ENCODE measurements at regions not wholly inside any gene's neighbourhood (a gene's known extent, or its start where the extent isn't known, plus 50 kb on each side); places are given as distances from the start of the nearest gene placed in this dataset.

DNA sequence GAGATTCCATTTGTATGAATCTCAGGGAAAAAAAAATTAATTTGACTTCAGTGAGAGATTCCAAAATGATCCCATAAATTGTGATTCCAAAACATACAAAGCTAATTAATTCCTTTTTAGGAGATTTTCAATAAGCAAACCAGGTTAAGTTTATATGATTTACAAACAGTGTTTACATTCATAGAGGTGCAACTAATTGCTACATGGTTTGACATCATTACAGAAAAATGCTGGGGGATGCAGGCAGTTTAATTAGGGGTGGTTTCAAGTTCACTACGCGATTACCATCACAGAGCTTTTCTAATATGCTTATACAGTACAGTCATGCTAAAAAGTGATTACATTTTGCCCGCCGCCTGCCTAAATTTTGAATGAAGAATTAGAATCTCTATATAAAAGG, 143.2 kb upstream of the MGMT start:
- H2AFZ ChIP-seq (ENCODE audit: low read depth, low read length, poor library complexity, severe bottlenecking), result no peak overlapping the region
- ATAC-seq (no peak), DNase-seq (ENCODE audit: low read depth, low spot score) (no peak)
- H4K20me1 ChIP-seq (ENCODE audit: insufficient read depth), result no peaks in the 10 kb centered on the region
- ChIA-PET CTCF (no interaction called here), POLR2A (no interaction called here), RAD21 (ENCODE audit: low non-redundant PET in 1 of 2, low total read pairs in 2 of 2, uncharacterized antibody in 2 of 2, unreplicated experiment in 2 of 2) (no interaction called here)
- H3K79me2 ChIP-seq (ENCODE audit: insufficient read depth, low read length), result no peaks in the 10 kb centered on the region
- no TSS peak for BruUV-seq (replicated peaks)
- intact Hi-C loops (cut with micrococcal nuclease), result no loop called here
- peaks cover 15 to 21% of the 10 kb centered on the region in 2 experiments; a peak in 2 of 4 replicates for H3K9me3 ChIP-seq (ENCODE audit: control insufficient read depth in 1 of 2, insufficient read depth in 1 of 2, low read depth in 1 of 2, low read length in 2 of 2)
- H3K4me1 ChIP-seq (ENCODE audit: control insufficient read depth in 1 of 2, insufficient read depth in 2 of 2, low read length in 2 of 2), result no peaks in the 10 kb centered on the region
- no peak overlapping the region for H3K4me3 ChIP-seq (replicated peaks in 1 of 2; ENCODE audit: low read depth in 1 of 2, low read length in 2 of 2)
- no peak for TF ChIP-seq TCF7L2 (IDR thresholded peaks at IDR 0.05; ENCODE audit: borderline replicate concordance, extremely low read depth, insufficient read depth, insufficient read length)
- TF ChIP-seq YY1 (IDR thresholded peaks at IDR 0.05; ENCODE audit: extremely low read depth, insufficient replicate concordance, low read depth, low read length), result no peak
- TF ChIP-seq, protein P1, sequence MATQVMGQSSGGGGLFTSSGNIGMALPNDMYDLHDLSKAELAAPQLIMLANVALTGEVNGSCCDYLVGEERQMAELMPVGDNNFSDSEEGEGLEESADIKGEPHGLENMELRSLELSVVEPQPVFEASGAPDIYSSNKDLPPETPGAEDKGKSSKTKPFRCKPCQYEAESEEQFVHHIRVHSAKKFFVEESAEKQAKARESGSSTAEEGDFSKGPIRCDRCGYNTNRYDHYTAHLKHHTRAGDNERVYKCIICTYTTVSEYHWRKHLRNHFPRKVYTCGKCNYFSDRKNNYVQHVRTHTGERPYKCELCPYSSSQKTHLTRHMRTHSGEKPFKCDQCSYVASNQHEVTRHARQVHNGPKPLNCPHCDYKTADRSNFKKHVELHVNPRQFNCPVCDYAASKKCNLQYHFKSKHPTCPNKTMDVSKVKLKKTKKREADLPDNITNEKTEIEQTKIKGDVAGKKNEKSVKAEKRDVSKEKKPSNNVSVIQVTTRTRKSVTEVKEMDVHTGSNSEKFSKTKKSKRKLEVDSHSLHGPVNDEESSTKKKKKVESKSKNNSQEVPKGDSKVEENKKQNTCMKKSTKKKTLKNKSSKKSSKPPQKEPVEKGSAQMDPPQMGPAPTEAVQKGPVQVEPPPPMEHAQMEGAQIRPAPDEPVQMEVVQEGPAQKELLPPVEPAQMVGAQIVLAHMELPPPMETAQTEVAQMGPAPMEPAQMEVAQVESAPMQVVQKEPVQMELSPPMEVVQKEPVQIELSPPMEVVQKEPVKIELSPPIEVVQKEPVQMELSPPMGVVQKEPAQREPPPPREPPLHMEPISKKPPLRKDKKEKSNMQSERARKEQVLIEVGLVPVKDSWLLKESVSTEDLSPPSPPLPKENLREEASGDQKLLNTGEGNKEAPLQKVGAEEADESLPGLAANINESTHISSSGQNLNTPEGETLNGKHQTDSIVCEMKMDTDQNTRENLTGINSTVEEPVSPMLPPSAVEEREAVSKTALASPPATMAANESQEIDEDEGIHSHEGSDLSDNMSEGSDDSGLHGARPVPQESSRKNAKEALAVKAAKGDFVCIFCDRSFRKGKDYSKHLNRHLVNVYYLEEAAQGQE (IDR thresholded peaks at IDR 0.05; ENCODE audit: low read depth), result no peak
- no peak for TF ChIP-seq ZFX (IDR thresholded peaks at IDR 0.05)
- TF ChIP-seq POLR2A (IDR thresholded peaks at IDR 0.05; ENCODE audit: borderline replicate concordance, extremely low read depth, insufficient read depth, insufficient read length), result no peak
- no peak for TF ChIP-seq CBX3 (IDR thresholded peaks at IDR 0.05; ENCODE audit: low read depth)
- H3K36me3 ChIP-seq (ENCODE audit: control insufficient read depth in 1 of 2, insufficient read depth in 2 of 2, low read length in 2 of 2), result no peaks in the 10 kb centered on the region
- no peak overlapping the region for H3K9ac ChIP-seq (ENCODE audit: low read length)
- H3K9me2 ChIP-seq (ENCODE audit: insufficient read depth), result no peaks in the 10 kb centered on the region
- no peak overlapping the region for H3K4me2 ChIP-seq (ENCODE audit: low read length)
- no peak overlapping the region for H3K27ac ChIP-seq (ENCODE audit: low read depth, low read length)
- H3K27me3 ChIP-seq (ENCODE audit: insufficient read depth, low read length), result no peaks in the 10 kb centered on the region

DNA sequence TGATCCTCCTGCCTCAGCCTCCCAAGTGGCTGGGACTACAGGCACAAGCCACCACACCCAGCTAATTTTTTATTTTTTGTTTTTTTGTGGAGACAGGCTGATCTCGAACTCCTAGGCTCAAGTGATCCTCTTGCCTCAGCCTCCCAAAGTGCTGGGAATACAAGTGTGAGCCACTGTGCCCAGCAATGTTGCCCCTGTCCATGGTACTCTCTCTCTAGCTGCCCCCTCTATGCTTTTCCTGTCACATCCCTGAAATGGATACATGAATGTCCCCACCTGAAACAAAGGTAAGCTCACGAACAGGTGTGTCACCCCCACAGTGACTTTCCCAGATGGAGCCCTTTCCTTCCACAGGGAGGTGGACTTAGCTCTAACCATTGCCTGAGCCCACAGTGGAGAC, 141.1 kb upstream of the MGMT start:
- intact Hi-C loops (cut with micrococcal nuclease), result no loop called here
- H3K27me3 ChIP-seq (ENCODE audit: insufficient read depth, low read length), result no peaks in the 10 kb centered on the region
- RAD21 ChIA-PET (ENCODE audit: low non-redundant PET in 1 of 2, low total read pairs in 2 of 2, uncharacterized antibody in 2 of 2, unreplicated experiment in 2 of 2), result no interaction called here
- peaks cover 15 to 19% of the 10 kb centered on the region in 2 experiments; a peak in 2 of 4 replicates for H3K9me3 ChIP-seq (ENCODE audit: control insufficient read depth in 1 of 2, insufficient read depth in 1 of 2, low read depth in 1 of 2, low read length in 2 of 2)
- H3K4me1 ChIP-seq (ENCODE audit: control insufficient read depth in 1 of 2, insufficient read depth in 2 of 2, low read length in 2 of 2), result no peaks in the 10 kb centered on the region
- no peaks in the 10 kb centered on the region for H3K9me2 ChIP-seq (ENCODE audit: insufficient read depth)
- H3K36me3 ChIP-seq (ENCODE audit: control insufficient read depth in 1 of 2, insufficient read depth in 2 of 2, low read length in 2 of 2), result no peaks in the 10 kb centered on the region
- no peak overlapping the region for H3K9ac ChIP-seq (ENCODE audit: low read length)
- DNase-seq (ENCODE audit: low read depth, low spot score) (no peak), ATAC-seq (no peak)
- no peaks in the 10 kb centered on the region for H3K79me2 ChIP-seq (ENCODE audit: insufficient read depth, low read length)
- H4K20me1 ChIP-seq (ENCODE audit: insufficient read depth), result no peaks in the 10 kb centered on the region
- no TSS peak for BruUV-seq (replicated peaks)
- H2AFZ ChIP-seq (ENCODE audit: low read depth, low read length, poor library complexity, severe bottlenecking), result no peak overlapping the region
- H3K27ac ChIP-seq (ENCODE audit: low read depth, low read length), result no peak overlapping the region
- POLR2A ChIA-PET, result no interaction called here
- CTCF ChIA-PET, result no interaction called here
- H3K4me3 ChIP-seq (replicated peaks in 1 of 2; ENCODE audit: low read depth in 1 of 2, low read length in 2 of 2), result no peak overlapping the region
- H3K4me2 ChIP-seq (ENCODE audit: low read length), result no peak overlapping the region
- TF ChIP-seq POLR2AphosphoS5 (IDR thresholded peaks at IDR 0.05; ENCODE audit: low read depth, low read length), result no peak
- TF ChIP-seq, protein P1 (IDR thresholded peaks at IDR 0.05; ENCODE audit: low read depth), result no peak
- no peak for TF ChIP-seq TCF7L2 (IDR thresholded peaks at IDR 0.05; ENCODE audit: borderline replicate concordance, extremely low read depth, insufficient read depth, insufficient read length)
- TF ChIP-seq SRF (IDR thresholded peaks at IDR 0.05; ENCODE audit: low read depth), result no peak
- no peak for TF ChIP-seq EZH2phosphoT487 (IDR thresholded peaks at IDR 0.05; ENCODE audit: borderline replicate concordance)
- no peak for TF ChIP-seq CBX3 (IDR thresholded peaks at IDR 0.05; ENCODE audit: low read depth)
- no peak for TF ChIP-seq CEBPB (IDR thresholded peaks at IDR 0.05; ENCODE audit: low read depth)
- TF ChIP-seq SIN3A (IDR thresholded peaks at IDR 0.05; ENCODE audit: low read depth), result no peak
